Loucy (cell line): ENCODE measurements at regions not wholly inside any gene's neighbourhood (a gene's known extent, or its start where the extent isn't known, plus 50 kb on each side); places are given as distances from the start of the nearest gene placed in this dataset.

ENCODE experiments used
- H2AFZ ChIP-seq: fragments of 200-600 bp; sonication (generic); 2 replicates; pipeline ENCODE4 v1.6.0; 2016; ENCODE audit warnings: antibody characterized with exemption, mild to moderate bottlenecking, low read length, moderate library complexity
- H3F3A ChIP-seq: fragments of 200-600 bp; 2 replicates; pipeline ENCODE4 v1.6.0; 2016; ENCODE audit warnings: antibody characterized with exemption, low read depth, mild to moderate bottlenecking
- H3K27me3 ChIP-seq: fragments of 200-600 bp; sonication (generic); 2 replicates; pipeline ENCODE4 v1.6.1; 2014; ENCODE audit warnings: low read length, mild to moderate bottlenecking; ENCODE audit not compliant: insufficient read depth, poor library complexity, severe bottlenecking
- H3K36me3 ChIP-seq: fragments of 200-600 bp; sonication (generic); 2 replicates; pipeline ENCODE4 v1.6.1; 2016; ENCODE audit warnings: low read length; ENCODE audit not compliant: insufficient read depth
- H3K4me1 ChIP-seq: fragments of 200-600 bp; sonication (generic); 2 replicates; pipeline ENCODE4 v1.5.1; 2014; ENCODE audit warnings: low read length, mild to moderate bottlenecking; ENCODE audit not compliant: insufficient read depth, poor library complexity, severe bottlenecking
- H3K4me2 ChIP-seq: fragments of 200-600 bp; sonication (generic); 2 replicates; pipeline ENCODE4 v1.6.0; 2014; ENCODE audit warnings: antibody characterized with exemption, low read length, low read depth, mild to moderate bottlenecking; ENCODE audit not compliant: poor library complexity, severe bottlenecking
- H3K4me3 ChIP-seq: fragments of 200-600 bp; sonication (generic); 2 replicates; pipeline ENCODE4 v1.5.1; 2014; ENCODE audit warnings: low read length, mild to moderate bottlenecking, mixed read lengths; ENCODE audit not compliant: poor library complexity, severe bottlenecking
- H3K79me2 ChIP-seq: fragments of 200-600 bp; sonication (generic); 2 replicates; pipeline ENCODE4 v1.6.1; 2014; ENCODE audit warnings: low read length; ENCODE audit not compliant: insufficient read depth
- H3K9ac ChIP-seq: fragments of 200-600 bp; sonication (generic); 2 replicates; pipeline ENCODE4 v1.6.0; 2014; ENCODE audit warnings: mild to moderate bottlenecking, low read depth, low read length, moderate library complexity; ENCODE audit not compliant: poor library complexity, severe bottlenecking
- H3K9me2 ChIP-seq: fragments of 200-600 bp; sonication (generic); replicated peaks from 2 replicates; pipeline ENCODE4 v1.6.1; 2016; ENCODE audit warnings: low read depth, low read length, mixed read lengths
- H3K9me3 ChIP-seq: fragments of 200-600 bp; sonication (generic); 2 replicates; pipeline ENCODE4 v1.6.1; 2014; ENCODE audit warnings: mild to moderate bottlenecking, antibody characterized with exemption, low read length, low read depth; ENCODE audit not compliant: insufficient read depth
- H4K20me1 ChIP-seq: fragments of 200-600 bp; sonication (generic); 2 replicates; pipeline ENCODE4 v1.6.0; 2014; ENCODE audit warnings: antibody characterized with exemption, low read length, mild to moderate bottlenecking; ENCODE audit not compliant: insufficient read depth, poor library complexity, severe bottlenecking
- EZH2phosphoT487 ChIP-seq: fragments of 200-600 bp; IDR thresholded peaks from 2 replicates; pipeline ENCODE4 v1.6.1; 2018; ENCODE audit warnings: antibody characterized with exemption, mild to moderate bottlenecking, moderate library complexity, borderline replicate concordance
- TF ChIP-seq, protein P1 (sequence below): fragments of 200-600 bp; sonication (generic); conservative IDR thresholded peaks from 2 replicates; pipeline ENCODE4 v1.5.1; 2014; ENCODE audit warnings: mild to moderate bottlenecking, antibody characterized with exemption, low read length

DNA sequence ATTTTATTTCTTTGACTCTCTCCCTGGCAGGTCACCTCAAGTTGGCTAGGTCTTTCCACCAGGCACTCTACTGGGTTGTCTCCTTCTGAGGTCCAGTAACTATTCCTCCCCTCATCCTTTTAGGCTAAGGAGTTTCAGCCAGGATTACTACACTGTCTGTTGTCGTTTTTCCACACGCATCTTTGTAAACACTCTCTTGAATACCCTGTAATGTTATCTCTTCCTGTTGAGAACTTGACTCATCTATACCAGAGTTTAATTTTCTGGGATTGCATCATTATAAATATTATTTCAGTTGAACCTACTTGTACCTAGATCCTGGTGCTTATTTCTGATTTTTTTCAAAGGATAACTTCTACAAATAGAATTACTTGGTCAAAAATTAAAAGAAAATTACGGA, 138.3 kb downstream of the SQOR start:
- Histone ChIP-seq H3K36me3 (no peaks in the 10 kb centered on the region), H3F3A (no peaks in the 10 kb centered on the region), H3K9me2 (no peaks in the 10 kb centered on the region), H3K9me3 (no peaks in the 10 kb centered on the region), H3K79me2 (no peaks in the 10 kb centered on the region), H3K4me2 (no peak overlapping the region), H2AFZ (no peak overlapping the region), H3K9ac (no peak overlapping the region), H4K20me1 (no peaks in the 10 kb centered on the region), H3K4me3 (no peak overlapping the region), H3K4me1 (no peaks in the 10 kb centered on the region), H3K27me3 (no peaks in the 10 kb centered on the region)
- no peak for TF ChIP-seq EZH2phosphoT487
- TF ChIP-seq, protein P1, sequence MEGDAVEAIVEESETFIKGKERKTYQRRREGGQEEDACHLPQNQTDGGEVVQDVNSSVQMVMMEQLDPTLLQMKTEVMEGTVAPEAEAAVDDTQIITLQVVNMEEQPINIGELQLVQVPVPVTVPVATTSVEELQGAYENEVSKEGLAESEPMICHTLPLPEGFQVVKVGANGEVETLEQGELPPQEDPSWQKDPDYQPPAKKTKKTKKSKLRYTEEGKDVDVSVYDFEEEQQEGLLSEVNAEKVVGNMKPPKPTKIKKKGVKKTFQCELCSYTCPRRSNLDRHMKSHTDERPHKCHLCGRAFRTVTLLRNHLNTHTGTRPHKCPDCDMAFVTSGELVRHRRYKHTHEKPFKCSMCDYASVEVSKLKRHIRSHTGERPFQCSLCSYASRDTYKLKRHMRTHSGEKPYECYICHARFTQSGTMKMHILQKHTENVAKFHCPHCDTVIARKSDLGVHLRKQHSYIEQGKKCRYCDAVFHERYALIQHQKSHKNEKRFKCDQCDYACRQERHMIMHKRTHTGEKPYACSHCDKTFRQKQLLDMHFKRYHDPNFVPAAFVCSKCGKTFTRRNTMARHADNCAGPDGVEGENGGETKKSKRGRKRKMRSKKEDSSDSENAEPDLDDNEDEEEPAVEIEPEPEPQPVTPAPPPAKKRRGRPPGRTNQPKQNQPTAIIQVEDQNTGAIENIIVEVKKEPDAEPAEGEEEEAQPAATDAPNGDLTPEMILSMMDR = no peak

DNA sequence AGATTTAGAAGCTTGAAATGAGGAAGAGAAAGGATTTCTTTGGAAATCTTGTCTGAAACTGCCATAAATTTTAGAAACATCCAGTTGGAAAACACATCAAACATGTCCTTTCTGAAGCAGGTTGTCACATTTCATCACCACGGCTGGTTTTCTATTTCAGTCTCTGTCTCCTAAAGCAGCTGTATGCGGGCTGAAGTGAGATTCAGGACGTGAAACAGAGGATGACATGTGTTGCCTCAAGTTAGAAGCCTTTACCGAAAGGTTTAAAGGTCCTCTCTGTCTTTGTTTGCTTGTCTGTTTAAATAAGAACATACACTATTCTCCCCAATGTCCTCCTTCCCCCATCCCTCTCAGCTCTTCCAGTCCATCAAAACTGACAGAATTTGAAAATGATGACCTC, 141.9 kb downstream of the SQOR start:
- Histone ChIP-seq H3K4me3 (no peak overlapping the region), H3K9me2 (no peaks in the 10 kb centered on the region), H3K4me1 (no peaks in the 10 kb centered on the region), H3K9me3 (no peaks in the 10 kb centered on the region), H3K79me2 (no peaks in the 10 kb centered on the region), H3K27me3 (no peaks in the 10 kb centered on the region), H2AFZ (no peak overlapping the region), H4K20me1 (no peaks in the 10 kb centered on the region), H3K36me3 (no peaks in the 10 kb centered on the region), H3K9ac (no peak overlapping the region), H3F3A (no peaks in the 10 kb centered on the region), H3K4me2 (no peak overlapping the region)
- no peak for TF ChIP-seq EZH2phosphoT487
- TF ChIP-seq, protein P1 = no peak

DNA sequence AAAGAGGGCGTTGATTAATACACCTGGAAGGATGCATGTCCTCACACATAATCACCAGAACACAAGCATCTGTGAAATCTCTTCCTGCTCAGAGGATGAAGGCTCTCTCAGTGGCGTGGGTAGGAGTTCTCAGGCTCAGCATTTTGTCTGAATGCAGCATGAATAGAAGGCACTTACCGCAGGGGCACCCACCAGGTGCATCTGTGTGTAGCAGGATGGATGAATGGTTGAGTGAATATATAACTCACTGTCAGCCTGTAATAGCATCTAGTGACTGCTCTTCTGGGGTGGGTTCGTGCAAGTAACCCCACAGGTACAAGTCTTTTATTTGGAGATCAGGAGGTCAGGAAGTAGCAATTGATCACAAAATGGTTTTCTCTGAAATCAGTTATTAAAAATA, 143.0 kb downstream of the SQOR start:
- H2AFZ ChIP-seq = no peak overlapping the region
- no peak overlapping the region for H3K9ac ChIP-seq
- no peaks in the 10 kb centered on the region for H3K27me3 ChIP-seq
- H3K9me2 ChIP-seq = no peaks in the 10 kb centered on the region
- no peak overlapping the region for H3K4me3 ChIP-seq
- no peak overlapping the region for H3K4me2 ChIP-seq
- H3K79me2 ChIP-seq = no peaks in the 10 kb centered on the region
- H3K36me3 ChIP-seq = no peaks in the 10 kb centered on the region
- no peaks in the 10 kb centered on the region for H3K9me3 ChIP-seq
- no peaks in the 10 kb centered on the region for H4K20me1 ChIP-seq
- H3K4me1 ChIP-seq = no peaks in the 10 kb centered on the region
- TF ChIP-seq, protein P1 = no peak
- TF ChIP-seq EZH2phosphoT487 = no peak
- no peaks in the 10 kb centered on the region for H3F3A ChIP-seq
